ENCODE measurements at regions not wholly inside any gene's neighbourhood (a gene's known extent, or its start where the extent isn't known, plus 50 kb on each side); places are given as distances from the start of the nearest gene placed in this dataset.
"Not testable (repeated sequence)": the region's sequence is repeated elsewhere in the genome, so short reads cannot be mapped to it uniquely, and the experiment has no call there.

- dilution Hi-C loops (cut with MboI; ENCODE audit: extremely low pct_ligation_motif_present, low sequenced_read_pairs); POLR2A ChIA-PET; H3K9me1 ChIP-seq (replicated peaks; ENCODE audit: control insufficient read depth, extremely low read depth, insufficient read depth, low read length); H3K36me3 ChIP-seq (ENCODE audit: control insufficient read depth in 2 of 2, extremely low read depth in 1 of 2, insufficient read depth in 2 of 2, low read length in 2 of 2); H3K27me3 ChIP-seq (ENCODE audit: control insufficient read depth in 2 of 2, insufficient read depth in 2 of 2, low read length in 2 of 2); H3K79me2 ChIP-seq (ENCODE audit: control insufficient read depth, insufficient read depth, low read length); BruUV-seq (replicated peaks); H4K20me1 ChIP-seq (replicated peaks; ENCODE audit: control insufficient read depth, extremely low read depth, insufficient read depth, low read length); H3K4me3 ChIP-seq (replicated peaks in 1 of 3; ENCODE audit: insufficient read depth in 1 of 3, low read depth in 1 of 3, low read length in 3 of 3); H3K9me3 ChIP-seq (replicated peaks; ENCODE audit: control insufficient read depth, insufficient read depth, low read length): not testable (repeated sequence)
- Histone ChIP-seq H2AFZ (ENCODE audit: low read depth, low read length) (peak overlapping the region; percentile 2), H3K9ac (replicated peaks; ENCODE audit: extremely low read depth, insufficient read depth, low read length) (peak overlapping the region; percentile 43), H3K4me1 (ENCODE audit: control insufficient read depth, extremely low read depth, insufficient read depth, low read length) (peaks cover 37% of the 10 kb centered on the region), H3K4me2 (ENCODE audit: insufficient read depth, low read length) (peak overlapping the region; percentile 41), H3K27ac (ENCODE audit: insufficient read depth, low read depth, low read length) (peak overlapping the region; percentile 91)
- FAIRE-seq (peak; percentile 70), DNase-seq (ENCODE audit: low read depth, low spot score) (peak; percentile 75)
- CTCF ChIA-PET = interaction anchor here (1.0 to 1.8 kb wide), 5 partner anchors 32 to 93 kb away, joined by 3 to 8 read pairs (median 4); no protein-coding TSS in a partner anchor
- intact Hi-C loops (cut with micrococcal nuclease) = loop anchor here (1.0 to 10.0 kb wide), 2 partner anchors 35 to 237 kb away; partner anchors contain the start of genes CEP95 and DDX5
These were observed 79.8 kb upstream of the SMURF2 start for GRCh38 chr17:64741916-64742315.

DNA sequence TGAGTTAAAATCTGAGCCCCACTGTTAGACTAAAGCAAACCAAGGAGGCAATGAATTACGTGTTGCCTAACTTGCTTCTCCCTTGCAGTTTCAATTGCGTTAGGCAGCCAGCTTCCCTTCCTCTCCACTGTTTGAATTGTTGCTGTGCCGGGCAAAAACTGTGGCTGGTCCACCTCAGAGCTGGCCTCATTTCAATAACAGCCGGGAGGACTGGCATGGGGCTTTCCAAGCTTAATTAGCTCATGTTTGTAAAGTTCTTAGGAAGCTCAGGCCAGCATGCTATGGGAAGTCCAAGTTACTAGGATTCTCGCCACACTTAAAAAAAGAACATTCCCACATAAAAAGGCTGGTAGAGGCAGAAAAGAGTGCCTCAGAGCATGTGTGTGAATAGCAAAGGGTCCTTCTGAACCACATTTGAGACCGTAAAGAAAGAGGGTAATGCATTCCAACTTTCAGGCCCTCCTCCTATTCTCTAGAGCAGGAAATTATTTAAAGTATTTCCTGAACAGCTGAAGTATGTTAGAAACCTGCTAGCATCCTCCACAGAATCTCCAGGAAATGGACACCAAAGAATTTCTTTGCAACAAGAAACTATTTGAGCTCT lies 79.0 kb upstream of the SMURF2 start:
- peaks cover 37% of the 10 kb centered on the region for H3K4me1 ChIP-seq (ENCODE audit: control insufficient read depth, extremely low read depth, insufficient read depth, low read length)
- no peaks in the 10 kb centered on the region for H3K9me1 ChIP-seq (replicated peaks; ENCODE audit: control insufficient read depth, extremely low read depth, insufficient read depth, low read length)
- CTCF ChIA-PET = interaction anchor here (1.0 to 1.8 kb wide), 5 partner anchors 33 to 141 kb away, joined by 3 to 8 read pairs (median 4); no protein-coding TSS in a partner anchor
- peaks cover 4% of the 10 kb centered on the region for H3K79me2 ChIP-seq (ENCODE audit: control insufficient read depth, insufficient read depth, low read length)
- H3K36me3 ChIP-seq (ENCODE audit: control insufficient read depth in 2 of 2, extremely low read depth in 1 of 2, insufficient read depth in 2 of 2, low read length in 2 of 2) = no peaks in the 10 kb centered on the region
- peak overlapping the region; percentile 41 for H3K4me2 ChIP-seq (ENCODE audit: insufficient read depth, low read length)
- POLR2A ChIA-PET = interaction anchor here (0.5 to 0.6 kb wide), 2 partner anchors 47 to 129 kb away, joined by 3 to 4 read pairs; no protein-coding TSS in a partner anchor
- H2AFZ ChIP-seq (ENCODE audit: low read depth, low read length) = peak overlapping the region; percentile 2
- H4K20me1 ChIP-seq (replicated peaks; ENCODE audit: control insufficient read depth, extremely low read depth, insufficient read depth, low read length) = no peaks in the 10 kb centered on the region
- TF ChIP-seq EZH2 (IDR thresholded peaks at IDR 0.05; ENCODE audit: borderline replicate concordance, low read depth, low read length, severe bottlenecking) (no peak), POLR2A (IDR thresholded peaks at IDR 0.05; ENCODE audit: low read depth, low read length) (peak; percentile 47), MYC (IDR thresholded peaks at IDR 0.05; ENCODE audit: low read depth, low read length) (no peak), FOS (IDR thresholded peaks at IDR 0.05; ENCODE audit: borderline replicate concordance, insufficient read depth, low read length) (no peak), POLR2AphosphoS5 (IDR thresholded peaks at IDR 0.05; ENCODE audit: insufficient read depth, low read depth, low read length) (no peak), GATA2 (IDR thresholded peaks at IDR 0.05; ENCODE audit: insufficient read depth, insufficient read length, low read depth, low read length) (no peak), JUN (IDR thresholded peaks at IDR 0.05; ENCODE audit: borderline replicate concordance, insufficient read depth, insufficient read length, low read depth) (peak; percentile 6), CTCF (IDR thresholded peaks at IDR 0.05; ENCODE audit: extremely low read depth in 1 of 2, insufficient read depth in 1 of 2, low read depth in 1 of 2, low read length in 2 of 2) (no peak)
- TF ChIP-seq, protein P1, sequence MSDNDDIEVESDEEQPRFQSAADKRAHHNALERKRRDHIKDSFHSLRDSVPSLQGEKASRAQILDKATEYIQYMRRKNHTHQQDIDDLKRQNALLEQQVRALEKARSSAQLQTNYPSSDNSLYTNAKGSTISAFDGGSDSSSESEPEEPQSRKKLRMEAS (IDR thresholded peaks at IDR 0.05; ENCODE audit: insufficient read depth, insufficient read length) = no peak
- DNase-seq (ENCODE audit: low read depth, low spot score) = peak; percentile 90
- peak overlapping the region; percentile 78 for H3K9ac ChIP-seq (replicated peaks; ENCODE audit: extremely low read depth, insufficient read depth, low read length)
- intact Hi-C loops (cut with micrococcal nuclease) = loop anchor here (1.0 to 10.0 kb wide), 2 partner anchors 34 to 236 kb away; partner anchors contain the start of genes CEP95 and DDX5
- H3K4me3 ChIP-seq (replicated peaks in 1 of 3; ENCODE audit: insufficient read depth in 1 of 3, low read depth in 1 of 3, low read length in 3 of 3) = peak overlapping the region in 1 of 3 experiments; percentile 27
- no peaks in the 10 kb centered on the region for H3K27me3 ChIP-seq (ENCODE audit: control insufficient read depth in 2 of 2, insufficient read depth in 2 of 2, low read length in 2 of 2)
- H3K27ac ChIP-seq (ENCODE audit: insufficient read depth, low read depth, low read length) = peak overlapping the region; percentile 91
- dilution Hi-C loops (cut with MboI; ENCODE audit: extremely low pct_ligation_motif_present, low sequenced_read_pairs) = no loop called here
- no peaks in the 10 kb centered on the region for H3K9me3 ChIP-seq (replicated peaks; ENCODE audit: control insufficient read depth, insufficient read depth, low read length)
- BruUV-seq (replicated peaks) = TSS peak; percentile 89
- peak; percentile 89 for FAIRE-seq

Measured in endothelial cell of umbilical vein (primary cell).